BE2C (cell line): ENCODE measurements at regions not wholly inside any gene's neighbourhood (a gene's known extent, or its start where the extent isn't known, plus 50 kb on each side); places are given as distances from the start of the nearest gene placed in this dataset.

Experiments used
- DNase-seq: peaks from one replicate; pipeline ENCODE4 v3.0.0-alpha.2; 2020
- H3K27me3 ChIP-seq: fragments of 250-450 bp; sonication (Bioruptor Pico); 2 replicates; pipeline ENCODE4 v1.5.1; 2020; ENCODE audit warnings: mild to moderate bottlenecking
- H3K36me3 ChIP-seq: fragments of 250-450 bp; sonication (Bioruptor Pico); 2 replicates; pipeline ENCODE4 v1.5.1; 2020; ENCODE audit warnings: mild to moderate bottlenecking
- H3K4me1 ChIP-seq: fragments of 250-450 bp; sonication (Bioruptor Pico); 2 replicates; pipeline ENCODE4 v1.5.1; 2020
- H3K4me3 ChIP-seq: 2 replicates; pipeline ENCODE4 v1.5.1; 2011; ENCODE audit warnings: low read depth, low read length
- H3K9me3 ChIP-seq: fragments of 250-450 bp; sonication (Bioruptor Pico); 2 replicates; pipeline ENCODE4 v1.5.1; 2020
- CTCF ChIP-seq: IDR thresholded peaks from 2 replicates; pipeline ENCODE4 v1.5.1; 2012; ENCODE audit warnings: mild to moderate bottlenecking, low read depth, low read length

DNA sequence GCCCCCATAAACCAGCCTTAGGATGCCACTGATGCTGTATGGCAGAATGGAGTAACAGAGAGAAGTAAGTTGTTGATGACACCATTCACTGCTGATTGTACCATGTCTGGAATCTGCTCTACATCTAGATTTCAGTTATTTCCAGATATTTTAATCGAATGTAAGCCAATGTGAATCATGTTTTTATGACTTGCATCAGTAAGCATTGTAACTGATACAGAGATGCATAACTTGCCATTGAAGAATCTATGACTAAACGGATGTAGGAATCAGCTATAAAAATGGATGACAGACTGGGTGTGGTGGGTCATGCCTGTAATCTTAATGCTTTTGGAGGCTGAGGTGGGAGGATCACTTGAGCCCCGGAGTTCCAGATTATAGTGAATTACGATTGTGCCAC is 161.0 kb upstream of the GATB start:
- no peaks in the 10 kb centered on the region for H3K27me3 ChIP-seq

GRCh38 chr4:151921386-151921785 is 160.6 kb upstream of the GATB start:
- no peaks in the 10 kb centered on the region for H3K9me3 ChIP-seq
- H3K36me3 ChIP-seq = no peaks in the 10 kb centered on the region
- H3K4me1 ChIP-seq = no peaks in the 10 kb centered on the region
- TF ChIP-seq CTCF = no peak
- no peaks in the 10 kb centered on the region for H3K27me3 ChIP-seq
- H3K4me3 ChIP-seq = no peak overlapping the region
- no peak for DNase-seq

More for the DNA sequence above, 161.0 kb upstream of the GATB start:
- TF ChIP-seq CTCF = no peak
- Histone ChIP-seq H3K4me3 (no peak overlapping the region), H3K4me1 (no peaks in the 10 kb centered on the region), H3K36me3 (no peaks in the 10 kb centered on the region), H3K9me3 (no peaks in the 10 kb centered on the region)
- no peak for DNase-seq

- Histone ChIP-seq H3K27me3 (no peaks in the 10 kb centered on the region), H3K4me3 (no peak overlapping the region), H3K4me1 (no peaks in the 10 kb centered on the region), H3K36me3 (no peaks in the 10 kb centered on the region), H3K9me3 (no peaks in the 10 kb centered on the region)
- no peak for TF ChIP-seq CTCF
- DNase-seq = no peak
These were observed 156.4 kb upstream of the GATB start for GRCh38 chr4:151917145-151917734.

DNA sequence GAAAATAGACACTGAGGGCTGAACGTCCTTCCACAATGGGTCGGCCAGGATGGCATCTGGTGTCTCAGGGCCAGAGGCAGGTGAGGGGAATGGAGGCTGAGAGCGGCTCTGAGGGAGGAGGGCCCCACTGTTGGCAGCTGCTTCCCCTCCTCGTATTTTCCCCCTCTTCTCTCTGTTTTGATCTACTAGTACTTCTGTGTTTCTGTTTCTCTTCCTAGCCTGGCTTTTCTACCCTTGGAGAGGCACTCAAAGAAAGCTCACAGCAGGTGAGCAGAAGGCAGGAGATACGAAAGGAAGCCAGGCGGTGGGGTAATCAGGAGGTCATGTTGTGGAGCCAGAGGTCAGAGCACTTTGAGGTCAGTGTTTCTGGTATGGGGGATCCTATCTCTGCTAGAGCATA is 151.8 kb upstream of the GATB start:
- TF ChIP-seq CTCF = no peak
- Histone ChIP-seq H3K36me3 (no peaks in the 10 kb centered on the region), H3K4me1 (no peaks in the 10 kb centered on the region)

DNA sequence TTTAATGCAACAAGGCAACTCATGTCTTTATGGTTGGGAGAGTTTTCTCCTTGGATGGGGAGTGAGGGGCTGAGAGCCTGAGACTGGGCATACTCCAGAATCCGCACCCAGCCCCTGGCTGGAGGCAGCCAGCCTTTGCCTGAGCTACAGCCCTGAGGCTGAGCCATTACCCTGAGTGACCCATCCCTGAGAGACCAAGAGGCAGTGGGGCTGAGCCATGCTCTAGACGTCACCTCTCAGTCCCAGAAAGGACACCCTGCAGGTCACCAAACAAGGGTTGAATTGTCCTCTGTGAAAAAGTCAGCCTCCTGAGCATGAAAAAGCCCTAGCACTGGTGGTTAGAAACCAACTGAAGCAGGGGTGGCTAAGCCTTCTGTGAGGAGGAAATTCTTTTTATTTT is 151.2 kb upstream of the GATB start:
- H3K27me3 ChIP-seq = no peaks in the 10 kb centered on the region
- H3K4me3 ChIP-seq = no peak overlapping the region
- no peak for TF ChIP-seq CTCF
- DNase-seq = no peak
- H3K36me3 ChIP-seq = no peaks in the 10 kb centered on the region
- H3K9me3 ChIP-seq = no peaks in the 10 kb centered on the region
- no peaks in the 10 kb centered on the region for H3K4me1 ChIP-seq

More for the DNA sequence above, 151.8 kb upstream of the GATB start:
- H3K9me3 ChIP-seq = no peaks in the 10 kb centered on the region
- no peak for DNase-seq
- no peak overlapping the region for H3K4me3 ChIP-seq
- H3K27me3 ChIP-seq = no peaks in the 10 kb centered on the region

GRCh38 chr4:151908734-151909497 is 148.1 kb upstream of the GATB start:
- no peak for DNase-seq
- H3K4me3 ChIP-seq = no peak overlapping the region
- no peaks in the 10 kb centered on the region for H3K4me1 ChIP-seq
- no peaks in the 10 kb centered on the region for H3K9me3 ChIP-seq
- H3K27me3 ChIP-seq = no peaks in the 10 kb centered on the region
- no peak for TF ChIP-seq CTCF
- H3K36me3 ChIP-seq = no peaks in the 10 kb centered on the region
